GM13977 (cell line): ENCODE measurements at regions not wholly inside any gene's neighbourhood (a gene's known extent, or its start where the extent isn't known, plus 50 kb on each side); places are given as distances from the start of the nearest gene placed in this dataset.

Experiments
- DNase-seq: peaks from one replicate; pipeline ENCODE4 v3.0.0; 2012; ENCODE audit warnings: low spot score
- in situ Hi-C: fragments of 300-500 bp; cut with MboI; formaldehyde crosslinking; loops from one replicate; pipeline ENCODE4 v1.12.0; 2022; ENCODE audit warnings: low sequenced_read_pairs, low pct_unique_long_range_greater_than_20kb, mixed read lengths, inconsistent platforms; ENCODE audit not compliant: unreplicated experiment
- TF ChIP-seq, protein P1 (sequence below): IDR thresholded peaks from 2 replicates; pipeline ENCODE4 v1.5.1; 2012; ENCODE audit warnings: mild to moderate bottlenecking, control low read depth; ENCODE audit not compliant: insufficient read depth; ENCODE audit errors: extremely low read depth, missing control alignments

DNA sequence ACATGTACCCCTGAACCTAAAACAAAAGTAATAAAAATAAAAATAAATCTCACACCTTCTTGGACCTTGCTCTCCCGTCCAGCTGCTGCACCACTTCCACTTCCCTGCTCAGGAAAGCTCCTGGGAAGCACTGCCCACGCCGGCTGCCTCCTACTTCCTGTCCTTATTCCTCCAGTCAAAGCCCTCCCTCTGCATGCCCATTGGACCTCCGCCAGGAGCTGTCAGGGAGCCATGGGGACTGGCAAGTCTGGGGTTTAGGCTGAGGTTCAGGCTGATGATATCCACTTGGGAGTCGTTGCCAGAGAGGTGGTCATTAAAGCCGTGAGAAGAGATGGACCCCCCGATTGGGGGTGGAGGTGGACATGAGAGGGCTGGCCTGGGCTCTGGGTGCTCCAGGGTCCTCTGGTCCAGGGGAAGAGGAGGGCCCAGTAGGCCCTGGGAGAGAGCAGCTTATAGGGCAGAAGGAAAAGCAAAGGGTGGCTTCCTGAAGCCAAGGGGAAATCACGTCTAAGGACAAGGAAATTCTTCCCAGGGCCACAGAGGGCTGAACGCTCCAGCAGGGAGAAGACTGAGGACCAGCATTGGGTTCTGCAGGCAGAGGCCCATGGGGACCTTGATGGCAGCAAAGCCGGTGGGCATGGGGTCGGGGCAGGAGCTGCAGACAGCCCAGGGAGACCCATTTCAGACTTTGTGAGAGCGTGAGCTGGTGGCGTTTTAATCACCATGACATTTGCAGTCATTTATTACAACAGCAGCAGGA is 78.7 kb downstream of the FZD10 start:
- TF ChIP-seq, protein P1, sequence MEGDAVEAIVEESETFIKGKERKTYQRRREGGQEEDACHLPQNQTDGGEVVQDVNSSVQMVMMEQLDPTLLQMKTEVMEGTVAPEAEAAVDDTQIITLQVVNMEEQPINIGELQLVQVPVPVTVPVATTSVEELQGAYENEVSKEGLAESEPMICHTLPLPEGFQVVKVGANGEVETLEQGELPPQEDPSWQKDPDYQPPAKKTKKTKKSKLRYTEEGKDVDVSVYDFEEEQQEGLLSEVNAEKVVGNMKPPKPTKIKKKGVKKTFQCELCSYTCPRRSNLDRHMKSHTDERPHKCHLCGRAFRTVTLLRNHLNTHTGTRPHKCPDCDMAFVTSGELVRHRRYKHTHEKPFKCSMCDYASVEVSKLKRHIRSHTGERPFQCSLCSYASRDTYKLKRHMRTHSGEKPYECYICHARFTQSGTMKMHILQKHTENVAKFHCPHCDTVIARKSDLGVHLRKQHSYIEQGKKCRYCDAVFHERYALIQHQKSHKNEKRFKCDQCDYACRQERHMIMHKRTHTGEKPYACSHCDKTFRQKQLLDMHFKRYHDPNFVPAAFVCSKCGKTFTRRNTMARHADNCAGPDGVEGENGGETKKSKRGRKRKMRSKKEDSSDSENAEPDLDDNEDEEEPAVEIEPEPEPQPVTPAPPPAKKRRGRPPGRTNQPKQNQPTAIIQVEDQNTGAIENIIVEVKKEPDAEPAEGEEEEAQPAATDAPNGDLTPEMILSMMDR, result no peak
- DNase-seq, result no peak
- in situ Hi-C loops, result no loop called here

DNA sequence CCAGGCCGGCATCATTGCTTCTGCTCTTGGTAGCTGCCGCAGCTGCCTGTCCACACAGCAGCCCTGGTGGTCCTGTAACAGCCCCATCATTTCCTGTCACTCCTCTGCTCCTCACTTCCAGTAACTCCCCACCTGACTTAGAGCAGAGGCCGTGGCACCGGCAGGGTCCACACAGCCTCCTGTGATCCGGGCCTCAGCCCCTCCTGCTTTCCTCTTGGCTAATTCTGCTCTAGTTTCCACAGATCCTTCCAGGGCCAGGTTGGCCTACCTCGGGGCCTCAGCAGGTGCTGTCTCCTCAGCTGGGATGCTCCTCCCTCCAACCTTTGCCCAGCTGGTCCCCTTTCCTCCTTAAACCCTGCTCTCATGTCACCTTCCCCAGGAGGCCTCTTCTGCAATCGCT is 80.2 kb downstream of the FZD10 start:
- TF ChIP-seq, protein P1, result no peak
- no peak for DNase-seq
- in situ Hi-C loops, result no loop called here

DNA sequence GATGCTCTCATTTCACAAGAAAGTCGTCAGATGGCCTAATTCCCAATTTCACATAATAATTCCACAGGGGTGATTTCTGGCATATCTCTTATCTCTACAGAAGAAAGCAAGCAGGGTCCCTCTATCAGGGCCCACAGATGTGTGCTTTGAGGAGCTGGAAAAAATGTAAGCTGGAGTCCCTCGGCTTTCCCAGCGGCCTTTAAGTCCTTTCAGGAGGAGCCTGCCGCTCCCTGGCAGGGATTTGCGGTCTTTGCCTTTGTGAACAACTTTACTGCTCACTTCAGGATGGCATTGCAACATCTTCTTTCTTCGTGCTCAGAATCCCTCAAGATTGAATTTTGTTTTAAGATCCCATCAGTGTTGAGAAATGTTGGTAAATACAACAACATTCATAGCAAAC is 83.0 kb downstream of the FZD10 start:
- in situ Hi-C loops, result no loop called here
- DNase-seq, result no peak
- TF ChIP-seq, protein P1, result no peak

DNA sequence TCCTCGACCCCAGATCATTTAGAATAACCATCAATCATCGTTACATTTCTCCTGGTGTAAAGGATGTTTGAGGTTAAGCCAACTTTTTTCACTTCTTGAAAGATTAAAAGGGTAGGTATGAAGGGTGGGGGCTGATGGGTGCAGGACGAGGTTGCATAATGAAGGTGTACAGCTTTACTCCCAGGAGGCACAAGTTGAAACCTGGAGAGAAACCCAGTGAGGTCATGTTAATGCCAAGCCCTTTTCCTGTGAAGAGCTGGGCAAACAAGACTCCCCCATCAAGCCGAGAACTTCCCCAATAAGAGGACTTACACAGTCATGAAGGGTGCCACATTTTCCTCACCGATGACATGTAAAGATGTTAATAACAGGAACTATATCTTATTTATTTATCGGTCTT is 84.3 kb downstream of the FZD10 start:
- in situ Hi-C loops, result no loop called here
- no peak for DNase-seq
- TF ChIP-seq, protein P1, result no peak

DNA sequence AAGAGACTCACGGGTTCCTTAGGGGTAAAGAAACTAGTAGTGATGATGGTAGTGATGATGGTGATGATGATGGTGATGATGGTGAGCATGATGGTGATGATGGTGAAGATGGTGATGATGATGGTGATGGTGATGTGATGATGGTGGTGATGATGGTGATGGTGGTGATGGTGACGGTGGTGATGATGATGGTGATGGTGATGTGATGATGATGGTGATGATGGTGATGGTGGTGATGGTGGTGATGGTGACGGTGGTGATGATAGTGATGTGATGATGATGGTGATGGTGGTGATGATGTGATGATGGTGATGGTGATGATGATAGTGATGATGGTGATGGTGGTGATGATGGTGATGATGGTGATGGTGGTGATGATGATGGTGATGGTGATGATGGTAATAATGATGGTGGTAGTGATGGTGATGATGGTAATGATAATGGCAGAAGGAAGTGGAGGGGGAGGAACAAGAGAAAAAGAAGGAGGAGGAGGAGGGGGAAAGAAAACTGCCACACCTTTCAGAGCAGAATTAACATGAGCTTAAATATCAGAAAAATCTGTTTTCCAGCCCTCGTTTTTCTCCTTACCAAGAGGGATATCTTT is 85.5 kb downstream of the FZD10 start:
- TF ChIP-seq, protein P1, result no peak
- in situ Hi-C loops, result no loop called here

DNA sequence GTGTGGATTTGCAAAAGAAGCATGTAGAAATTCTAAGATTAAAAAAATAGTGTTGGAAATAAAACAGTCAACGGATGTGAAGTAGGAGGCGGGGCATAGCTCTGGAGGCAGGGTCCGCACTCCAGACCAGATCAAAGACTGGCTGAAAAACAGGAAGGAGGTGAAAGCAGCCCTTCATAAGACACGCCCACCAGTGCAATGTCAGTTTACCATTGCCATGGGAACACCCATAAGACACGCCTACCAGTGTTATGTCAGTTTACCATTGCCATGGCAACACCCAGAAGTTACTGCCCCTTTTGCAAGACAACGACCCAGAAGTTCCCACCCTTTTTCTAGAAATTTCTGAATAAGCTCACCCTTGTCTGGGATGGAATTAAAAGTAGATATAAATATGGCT is 87.1 kb downstream of the FZD10 start:
- DNase-seq, result no peak
- in situ Hi-C loops, result no loop called here
- TF ChIP-seq, protein P1, result no peak

More for the DNA sequence above, 85.5 kb downstream of the FZD10 start:
- no peak for DNase-seq
